ENCODE measurements at regions not wholly inside any gene's neighbourhood (a gene's known extent, or its start where the extent isn't known, plus 50 kb on each side); places are given as distances from the start of the nearest gene placed in this dataset.
"Not testable (repeated sequence)": the region's sequence is repeated elsewhere in the genome, so short reads cannot be mapped to it uniquely, and the experiment has no call there.

- H3K4me3 ChIP-seq (ENCODE audit: low read depth in 2 of 2, low read length in 2 of 2); POLR2A ChIA-PET; H3K27ac ChIP-seq (ENCODE audit: low read length); ATAC-seq; DNase-seq (ENCODE audit: low read depth, low spot score); in situ Hi-C loops (cut with HindIII; ENCODE audit: low pct_unique_long_range_greater_than_20kb, low sequenced_read_pairs); CTCF ChIA-PET; H3K36me3 ChIP-seq (ENCODE audit: control insufficient read depth, insufficient read depth, low read length); H3K4me1 ChIP-seq (ENCODE audit: control insufficient read depth, insufficient read depth, low read length); H3K27me3 ChIP-seq (ENCODE audit: control insufficient read depth, insufficient read depth, low read length); intact Hi-C loops (cut with micrococcal nuclease; ENCODE audit: unreplicated experiment); H3K9me3 ChIP-seq (ENCODE audit: control insufficient read depth, insufficient read depth, low read depth, low read length); BruUV-seq (replicated peaks): not testable (repeated sequence)
Observed at GRCh38 chr17:15856191-15856590, 88.7 kb upstream of the ADORA2B start.

GRCh38 chr17:15856745-15857144 lies 88.2 kb upstream of the ADORA2B start:
- ATAC-seq; H3K36me3 ChIP-seq (ENCODE audit: control insufficient read depth, insufficient read depth, low read length); H3K4me1 ChIP-seq (ENCODE audit: control insufficient read depth, insufficient read depth, low read length); BruUV-seq (replicated peaks); H3K4me3 ChIP-seq (ENCODE audit: low read depth in 2 of 2, low read length in 2 of 2); H3K9me3 ChIP-seq (ENCODE audit: control insufficient read depth, insufficient read depth, low read depth, low read length); H3K27ac ChIP-seq (ENCODE audit: low read length); DNase-seq (ENCODE audit: low read depth, low spot score); CTCF ChIA-PET; intact Hi-C loops (cut with micrococcal nuclease; ENCODE audit: unreplicated experiment); POLR2A ChIA-PET; in situ Hi-C loops (cut with HindIII; ENCODE audit: low pct_unique_long_range_greater_than_20kb, low sequenced_read_pairs); H3K27me3 ChIP-seq (ENCODE audit: control insufficient read depth, insufficient read depth, low read length): not testable (repeated sequence)

- DNase-seq (ENCODE audit: low read depth, low spot score); in situ Hi-C loops (cut with HindIII; ENCODE audit: low pct_unique_long_range_greater_than_20kb, low sequenced_read_pairs); intact Hi-C loops (cut with micrococcal nuclease; ENCODE audit: unreplicated experiment); BruUV-seq (replicated peaks); ATAC-seq; H3K4me3 ChIP-seq (ENCODE audit: low read depth in 2 of 2, low read length in 2 of 2); H3K9me3 ChIP-seq (ENCODE audit: control insufficient read depth, insufficient read depth, low read depth, low read length); H3K27ac ChIP-seq (ENCODE audit: low read length); POLR2A ChIA-PET; H3K36me3 ChIP-seq (ENCODE audit: control insufficient read depth, insufficient read depth, low read length); H3K4me1 ChIP-seq (ENCODE audit: control insufficient read depth, insufficient read depth, low read length); H3K27me3 ChIP-seq (ENCODE audit: control insufficient read depth, insufficient read depth, low read length); CTCF ChIA-PET: not testable (repeated sequence)
Observed at GRCh38 chr17:15858082-15858481, 86.8 kb upstream of the ADORA2B start.

- not testable (repeated sequence) for BruUV-seq (replicated peaks)
Observed at GRCh38 chr17:15860774-15861173, 84.2 kb upstream of the ADORA2B start.

GRCh38 chr17:15864061-15864460 lies 80.9 kb upstream of the ADORA2B start:
- POLR2A ChIA-PET; BruUV-seq (replicated peaks); H3K27ac ChIP-seq (ENCODE audit: low read length); H3K9me3 ChIP-seq (ENCODE audit: control insufficient read depth, insufficient read depth, low read depth, low read length); ATAC-seq; H3K36me3 ChIP-seq (ENCODE audit: control insufficient read depth, insufficient read depth, low read length); H3K4me3 ChIP-seq (ENCODE audit: low read depth in 2 of 2, low read length in 2 of 2); DNase-seq (ENCODE audit: low read depth, low spot score); intact Hi-C loops (cut with micrococcal nuclease; ENCODE audit: unreplicated experiment); CTCF ChIA-PET; H3K4me1 ChIP-seq (ENCODE audit: control insufficient read depth, insufficient read depth, low read length); in situ Hi-C loops (cut with HindIII; ENCODE audit: low pct_unique_long_range_greater_than_20kb, low sequenced_read_pairs); H3K27me3 ChIP-seq (ENCODE audit: control insufficient read depth, insufficient read depth, low read length): not testable (repeated sequence)

More at GRCh38 chr17:15860774-15861173, 84.2 kb upstream of the ADORA2B start:
- H3K27me3 ChIP-seq (ENCODE audit: control insufficient read depth, insufficient read depth, low read length); H3K27ac ChIP-seq (ENCODE audit: low read length); DNase-seq (ENCODE audit: low read depth, low spot score); H3K4me3 ChIP-seq (ENCODE audit: low read depth in 2 of 2, low read length in 2 of 2); H3K36me3 ChIP-seq (ENCODE audit: control insufficient read depth, insufficient read depth, low read length); ATAC-seq; H3K4me1 ChIP-seq (ENCODE audit: control insufficient read depth, insufficient read depth, low read length); CTCF ChIA-PET; H3K9me3 ChIP-seq (ENCODE audit: control insufficient read depth, insufficient read depth, low read depth, low read length); in situ Hi-C loops (cut with HindIII; ENCODE audit: low pct_unique_long_range_greater_than_20kb, low sequenced_read_pairs); intact Hi-C loops (cut with micrococcal nuclease; ENCODE audit: unreplicated experiment); POLR2A ChIA-PET: not testable (repeated sequence)

GRCh38 chr17:15864472-15864871 lies 80.5 kb upstream of the ADORA2B start:
- H3K9me3 ChIP-seq (ENCODE audit: control insufficient read depth, insufficient read depth, low read depth, low read length); BruUV-seq (replicated peaks); CTCF ChIA-PET; in situ Hi-C loops (cut with HindIII; ENCODE audit: low pct_unique_long_range_greater_than_20kb, low sequenced_read_pairs); H3K4me1 ChIP-seq (ENCODE audit: control insufficient read depth, insufficient read depth, low read length); POLR2A ChIA-PET; DNase-seq (ENCODE audit: low read depth, low spot score); H3K4me3 ChIP-seq (ENCODE audit: low read depth in 2 of 2, low read length in 2 of 2); ATAC-seq; H3K36me3 ChIP-seq (ENCODE audit: control insufficient read depth, insufficient read depth, low read length); H3K27me3 ChIP-seq (ENCODE audit: control insufficient read depth, insufficient read depth, low read length); intact Hi-C loops (cut with micrococcal nuclease; ENCODE audit: unreplicated experiment); H3K27ac ChIP-seq (ENCODE audit: low read length): not testable (repeated sequence)

GRCh38 chr17:15866015-15866414 lies 78.9 kb upstream of the ADORA2B start:
- H3K9me3 ChIP-seq (ENCODE audit: control insufficient read depth, insufficient read depth, low read depth, low read length); H3K27me3 ChIP-seq (ENCODE audit: control insufficient read depth, insufficient read depth, low read length); H3K4me1 ChIP-seq (ENCODE audit: control insufficient read depth, insufficient read depth, low read length); BruUV-seq (replicated peaks); POLR2A ChIA-PET; ATAC-seq; H3K36me3 ChIP-seq (ENCODE audit: control insufficient read depth, insufficient read depth, low read length); in situ Hi-C loops (cut with HindIII; ENCODE audit: low pct_unique_long_range_greater_than_20kb, low sequenced_read_pairs); intact Hi-C loops (cut with micrococcal nuclease; ENCODE audit: unreplicated experiment); DNase-seq (ENCODE audit: low read depth, low spot score); H3K4me3 ChIP-seq (ENCODE audit: low read depth in 2 of 2, low read length in 2 of 2); CTCF ChIA-PET; H3K27ac ChIP-seq (ENCODE audit: low read length): not testable (repeated sequence)

GRCh38 chr17:15867331-15867730 lies 77.6 kb upstream of the ADORA2B start:
- POLR2A ChIA-PET; intact Hi-C loops (cut with micrococcal nuclease; ENCODE audit: unreplicated experiment); in situ Hi-C loops (cut with HindIII; ENCODE audit: low pct_unique_long_range_greater_than_20kb, low sequenced_read_pairs); CTCF ChIA-PET; ATAC-seq; H3K27me3 ChIP-seq (ENCODE audit: control insufficient read depth, insufficient read depth, low read length); H3K36me3 ChIP-seq (ENCODE audit: control insufficient read depth, insufficient read depth, low read length); BruUV-seq (replicated peaks); H3K4me1 ChIP-seq (ENCODE audit: control insufficient read depth, insufficient read depth, low read length); H3K4me3 ChIP-seq (ENCODE audit: low read depth in 2 of 2, low read length in 2 of 2); H3K9me3 ChIP-seq (ENCODE audit: control insufficient read depth, insufficient read depth, low read depth, low read length); DNase-seq (ENCODE audit: low read depth, low spot score); H3K27ac ChIP-seq (ENCODE audit: low read length): not testable (repeated sequence)
